RWPE1 (cell line): ENCODE measurements at regions not wholly inside any gene's neighbourhood (a gene's known extent, or its start where the extent isn't known, plus 50 kb on each side); places are given as distances from the start of the nearest gene placed in this dataset.
A peak's percentile ranks its signal among the peaks of the same experiment; 100 is the strongest.

Experiments used
- CTCF ChIA-PET: fragments of 350-600 bp; sonication (Branson Sonifier 250); formaldehyde crosslinking; extraction: SDS; loops from one replicate; lab custom pipeline; 2021; lab: Yijun Ruan, JAX
- POLR2A ChIA-PET: fragments of 400-600 bp; formaldehyde crosslinking; extraction: SDS; loops from one replicate; lab custom pipeline; 2020; ENCODE audit warnings: antibody characterized with exemption; ENCODE audit not compliant: low non-redundant PET; lab: Yijun Ruan, JAX
- DNase-seq: peaks from one replicate; pipeline ENCODE4 v3.0.0; 2012; ENCODE audit warnings: low spot score
- H3K27ac ChIP-seq: fragments of 450-650 bp; 2 replicates; pipeline ENCODE4 v1.5.1; 2017
- CTCF ChIP-seq: fragments of 450-650 bp; conservative IDR thresholded peaks from 2 replicates; pipeline ENCODE4 v1.5.1; 2017; ENCODE audit warnings: low read depth, mild to moderate bottlenecking

- H3K27ac ChIP-seq, result no peak overlapping the region; the same call in 1 of the 2 replicates
- TF ChIP-seq CTCF, result no peak
- POLR2A ChIA-PET, result no interaction called here
- DNase-seq, result no peak
- CTCF ChIA-PET, result interaction anchor here (0.5 to 1.2 kb wide), 2 partner anchors 9 to 1661 kb away, joined by 3 to 5 read pairs; no protein-coding TSS in a partner anchor
Measured at GRCh38 chr6:4280031-4280430, 144.7 kb upstream of the ECI2 start.

GRCh38 chr6:4274382-4275082 is 139.2 kb upstream of the ECI2 start:
- no peak for TF ChIP-seq CTCF
- ChIA-PET CTCF (no interaction called here), POLR2A (no interaction called here)
- H3K27ac ChIP-seq, result no peak overlapping the region
- no peak for DNase-seq

- H3K27ac ChIP-seq, result no peak overlapping the region
- DNase-seq, result no peak
- ChIA-PET POLR2A (no interaction called here), CTCF (no interaction called here)
- no peak for TF ChIP-seq CTCF
Measured at GRCh38 chr6:4272996-4273395, 137.6 kb upstream of the ECI2 start.

GRCh38 chr6:4271761-4272470 is 136.5 kb upstream of the ECI2 start:
- no peak for DNase-seq
- ChIA-PET CTCF (no interaction called here), POLR2A (no interaction called here)
- no peak overlapping the region for H3K27ac ChIP-seq
- TF ChIP-seq CTCF, result no peak

- ChIA-PET POLR2A (no interaction called here), CTCF (interaction anchor here (0.6 to 0.8 kb wide), 3 partner anchors 10 to 113 kb away, joined by 3 to 4 read pairs (median 3); no protein-coding TSS in a partner anchor)
- no peak overlapping the region for H3K27ac ChIP-seq
- TF ChIP-seq CTCF, result no peak
- peak; percentile 61 for DNase-seq
Measured at GRCh38 chr6:4270776-4271175, 135.4 kb upstream of the ECI2 start.

- POLR2A ChIA-PET, result no interaction called here
- CTCF ChIA-PET, result interaction anchor here (0.6 kb wide), 1 partner anchor 1238 kb away, joined by 3 read pairs; no protein-coding TSS in a partner anchor
Measured at GRCh38 chr6:4270001-4270400, 134.6 kb upstream of the ECI2 start.

More at GRCh38 chr6:4270001-4270400, 134.6 kb upstream of the ECI2 start:
- no peak overlapping the region for H3K27ac ChIP-seq
- no peak for TF ChIP-seq CTCF
- no peak for DNase-seq
